ENCODE measurements at regions not wholly inside any gene's neighbourhood (a gene's known extent, or its start where the extent isn't known, plus 50 kb on each side); places are given as distances from the start of the nearest gene placed in this dataset.

GRCh38 chr18:41353777-41354528 is 601.1 kb upstream of the PIK3C3 start:
- no peak for DNase-seq (ENCODE audit: low spot score)

GRCh38 chr18:41351430-41351829 is 603.6 kb upstream of the PIK3C3 start:
- no peak for DNase-seq (ENCODE audit: low spot score)

GRCh38 chr18:41347057-41347456 is 608.0 kb upstream of the PIK3C3 start:
- DNase-seq (ENCODE audit: low spot score), result no peak

- no peak for DNase-seq (ENCODE audit: low spot score)
Observed at GRCh38 chr18:41343808-41344207, 611.2 kb upstream of the PIK3C3 start.

- DNase-seq (ENCODE audit: low spot score), result no peak
Observed at GRCh38 chr18:41338341-41338740, 616.7 kb upstream of the PIK3C3 start.

GRCh38 chr18:41331661-41332060 is 623.4 kb upstream of the PIK3C3 start:
- no peak for DNase-seq (ENCODE audit: low spot score)

- DNase-seq (ENCODE audit: low spot score), result no peak
Observed at GRCh38 chr18:41326311-41326710, 628.7 kb upstream of the PIK3C3 start.

GRCh38 chr18:41324934-41325333 is 630.1 kb upstream of the PIK3C3 start:
- no peak for DNase-seq (ENCODE audit: low spot score)

GRCh38 chr18:41324020-41324791 is 630.8 kb upstream of the PIK3C3 start:
- no peak for DNase-seq (ENCODE audit: low spot score)

GRCh38 chr18:41323044-41323443 is 632.0 kb upstream of the PIK3C3 start:
- DNase-seq (ENCODE audit: low spot score), result no peak

GRCh38 chr18:41320100-41320499 is 634.9 kb upstream of the PIK3C3 start:
- DNase-seq (ENCODE audit: low spot score), result no peak

- no peak for DNase-seq (ENCODE audit: low spot score)
Observed at GRCh38 chr18:41315134-41315533, 639.9 kb upstream of the PIK3C3 start.

- no peak for DNase-seq (ENCODE audit: low spot score)
Observed at GRCh38 chr18:41311571-41312547, 643.2 kb upstream of the PIK3C3 start.

GRCh38 chr18:41297740-41298139 is 657.3 kb upstream of the PIK3C3 start:
- DNase-seq (ENCODE audit: low spot score), result no peak

GRCh38 chr18:41269294-41269693 is 685.7 kb upstream of the PIK3C3 start:
- DNase-seq (ENCODE audit: low spot score), result no peak

GRCh38 chr18:41268271-41268670 is 686.8 kb upstream of the PIK3C3 start:
- DNase-seq (ENCODE audit: low spot score), result no peak

GRCh38 chr18:41266616-41267015 is 688.4 kb upstream of the PIK3C3 start:
- no peak for DNase-seq (ENCODE audit: low spot score)

GRCh38 chr18:41266204-41266603 is 688.8 kb upstream of the PIK3C3 start:
- DNase-seq (ENCODE audit: low spot score), result no peak

GRCh38 chr18:41265047-41265446 is 690.0 kb upstream of the PIK3C3 start:
- no peak for DNase-seq (ENCODE audit: low spot score)

GRCh38 chr18:41263956-41264355 is 691.1 kb upstream of the PIK3C3 start:
- no peak for DNase-seq (ENCODE audit: low spot score)

GRCh38 chr18:41262688-41263087 is 692.3 kb upstream of the PIK3C3 start:
- no peak for DNase-seq (ENCODE audit: low spot score)

- DNase-seq (ENCODE audit: low spot score), result no peak
Observed at GRCh38 chr18:41244591-41245037, 710.4 kb upstream of the PIK3C3 start.

All from CD4-positive, alpha-beta T cell treated with Interleukin-6 at 100 ng/mL for 8 hours (primary cell).